ENCODE measurements at regions not wholly inside any gene's neighbourhood (a gene's known extent, or its start where the extent isn't known, plus 50 kb on each side); places are given as distances from the start of the nearest gene placed in this dataset.

DNA sequence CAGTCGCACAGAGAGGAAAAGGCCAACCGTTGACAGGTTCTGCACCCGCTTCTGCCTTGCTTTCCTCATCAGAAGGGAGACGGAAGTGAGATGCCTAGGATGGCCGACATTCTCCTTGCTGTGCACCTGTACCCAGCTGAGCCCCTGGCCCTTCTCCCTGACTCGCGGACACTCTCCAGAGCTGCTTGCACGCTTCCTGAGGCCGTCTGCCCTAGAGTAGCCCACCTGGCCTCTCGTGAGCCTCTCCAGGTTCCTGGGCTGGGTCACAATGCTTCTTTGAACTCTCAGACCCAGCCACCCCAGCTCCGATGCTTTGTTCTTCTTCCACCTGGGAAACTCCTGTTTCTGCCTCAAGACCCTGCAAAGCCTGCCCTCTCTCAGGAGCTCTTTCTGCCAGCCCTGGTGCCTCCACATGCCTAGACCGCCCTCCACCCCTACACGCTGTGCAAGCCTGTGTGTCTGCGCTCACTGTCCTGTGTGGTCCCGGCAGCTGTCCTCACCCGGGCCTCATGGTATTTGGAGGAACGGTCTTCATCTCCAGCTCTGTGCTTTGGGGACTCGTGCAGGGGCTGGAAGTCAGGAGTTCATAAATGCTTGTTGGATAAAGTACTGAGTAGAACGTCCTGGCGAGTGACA is 345.4 kb upstream of the SALL3 start:
- Histone ChIP-seq H3K9me3 (ENCODE audit: control insufficient read depth in 2 of 2, insufficient read depth in 1 of 2, low read length in 1 of 2) (peaks cover 1 to 33% of the 10 kb centered on the region in 2 donors), H3K27ac (ENCODE audit: low read depth in 1 of 2, low read length in 1 of 2) (no peak overlapping the region), H3K27me3 (ENCODE audit: control insufficient read depth in 2 of 2, insufficient read depth in 1 of 2, low read length in 1 of 2) (no peaks in the 10 kb centered on the region), H3K36me3 (ENCODE audit: control insufficient read depth in 2 of 2, insufficient read depth in 2 of 2, low read length in 1 of 2) (no peaks in the 10 kb centered on the region), H3K4me1 (ENCODE audit: control insufficient read depth in 2 of 2, insufficient read depth in 2 of 2, low read length in 2 of 2) (no peaks in the 10 kb centered on the region), H3K4me3 (ENCODE audit: low read length in 2 of 2) (no peak overlapping the region)
- no peak for DNase-seq (ENCODE audit: low read depth in 6 of 9, low spot score in 9 of 9)
- WGBS, result 88% methylated on average over 20 of the region's 20 CpGs

DNA sequence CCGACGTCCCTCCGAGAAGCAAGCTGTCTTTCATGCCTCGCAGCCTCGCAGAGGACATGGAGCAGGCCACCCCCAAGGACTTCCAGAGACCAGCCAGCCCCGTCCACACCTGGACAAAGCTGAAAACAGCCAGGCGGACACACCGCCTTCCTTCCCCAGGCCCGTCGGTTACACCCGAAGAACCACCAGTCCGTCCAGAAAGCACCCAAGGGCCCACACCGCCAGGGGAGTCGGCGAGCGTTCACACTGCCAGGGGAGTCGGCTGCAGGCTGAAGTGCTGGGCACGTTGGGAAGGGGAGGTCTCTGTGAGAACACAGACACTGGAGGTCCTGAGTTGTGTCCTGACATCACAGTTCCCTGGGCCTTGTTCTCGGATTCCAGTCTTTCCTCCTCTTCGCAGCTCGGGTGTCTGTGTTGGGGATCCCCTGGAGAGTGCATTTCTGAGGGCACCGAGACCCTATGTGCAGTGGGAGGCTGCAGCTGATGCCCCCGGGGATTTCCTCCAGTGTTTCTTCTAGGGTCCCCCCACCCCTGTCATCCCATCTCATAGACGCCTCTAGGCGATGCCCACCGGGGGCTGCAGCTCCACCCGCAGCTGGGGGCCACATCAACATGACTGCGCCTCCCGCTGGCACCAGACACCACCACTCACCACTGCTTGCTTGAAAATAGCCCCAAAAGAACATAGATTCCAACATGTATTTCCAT is 344.4 kb upstream of the SALL3 start:
- H3K9me3 ChIP-seq (ENCODE audit: control insufficient read depth in 2 of 2, insufficient read depth in 1 of 2, low read length in 1 of 2), result peaks cover 3 to 33% of the 10 kb centered on the region in 2 donors
- H3K36me3 ChIP-seq (ENCODE audit: control insufficient read depth in 2 of 2, insufficient read depth in 2 of 2, low read length in 1 of 2), result no peaks in the 10 kb centered on the region
- no peak overlapping the region for H3K27ac ChIP-seq (ENCODE audit: low read depth in 1 of 2, low read length in 1 of 2)
- H3K27me3 ChIP-seq (ENCODE audit: control insufficient read depth in 2 of 2, insufficient read depth in 1 of 2, low read length in 1 of 2), result no peaks in the 10 kb centered on the region
- 95% methylated on average over 29 of the region's 29 CpGs for WGBS
- DNase-seq (ENCODE audit: low read depth in 6 of 9, low spot score in 9 of 9), result no peak
- no peaks in the 10 kb centered on the region for H3K4me1 ChIP-seq (ENCODE audit: control insufficient read depth in 2 of 2, insufficient read depth in 2 of 2, low read length in 2 of 2)
- H3K4me3 ChIP-seq (ENCODE audit: low read length in 2 of 2), result no peak overlapping the region

- no peak for DNase-seq (ENCODE audit: low read depth in 6 of 9, low spot score in 9 of 9)
- Histone ChIP-seq H3K9me3 (ENCODE audit: control insufficient read depth in 2 of 2, insufficient read depth in 1 of 2, low read length in 1 of 2) (peaks cover 3 to 33% of the 10 kb centered on the region in 2 donors), H3K36me3 (ENCODE audit: control insufficient read depth in 2 of 2, insufficient read depth in 2 of 2, low read length in 1 of 2) (no peaks in the 10 kb centered on the region), H3K4me1 (ENCODE audit: control insufficient read depth in 2 of 2, insufficient read depth in 2 of 2, low read length in 2 of 2) (no peaks in the 10 kb centered on the region), H3K27me3 (ENCODE audit: control insufficient read depth in 2 of 2, insufficient read depth in 1 of 2, low read length in 1 of 2) (no peaks in the 10 kb centered on the region), H3K4me3 (ENCODE audit: low read length in 2 of 2) (no peak overlapping the region), H3K27ac (ENCODE audit: low read depth in 1 of 2, low read length in 1 of 2) (no peak overlapping the region)
- WGBS, result 96% methylated on average over 2 of the region's 2 CpGs
Measured at GRCh38 chr18:78636260-78636659, 343.4 kb upstream of the SALL3 start.

- 96% methylated on average over 70 of the region's 70 CpGs for WGBS
- no peak overlapping the region for H3K27ac ChIP-seq (ENCODE audit: low read depth in 1 of 2, low read length in 1 of 2)
- peaks cover 0 to 2% of the 10 kb centered on the region in 2 donors for H3K4me1 ChIP-seq (ENCODE audit: control insufficient read depth in 2 of 2, insufficient read depth in 2 of 2, low read length in 2 of 2)
- H3K9me3 ChIP-seq (ENCODE audit: control insufficient read depth in 2 of 2, insufficient read depth in 1 of 2, low read length in 1 of 2), result peaks cover 3 to 33% of the 10 kb centered on the region in 2 donors
- no peak for DNase-seq (ENCODE audit: low read depth in 6 of 9, low spot score in 9 of 9)
- H3K4me3 ChIP-seq (ENCODE audit: low read length in 2 of 2), result no peak overlapping the region
- H3K27me3 ChIP-seq (ENCODE audit: control insufficient read depth in 2 of 2, insufficient read depth in 1 of 2, low read length in 1 of 2), result no peaks in the 10 kb centered on the region
- no peaks in the 10 kb centered on the region for H3K36me3 ChIP-seq (ENCODE audit: control insufficient read depth in 2 of 2, insufficient read depth in 2 of 2, low read length in 1 of 2)
Measured at GRCh38 chr18:78637442-78638402, 341.9 kb upstream of the SALL3 start.

DNA sequence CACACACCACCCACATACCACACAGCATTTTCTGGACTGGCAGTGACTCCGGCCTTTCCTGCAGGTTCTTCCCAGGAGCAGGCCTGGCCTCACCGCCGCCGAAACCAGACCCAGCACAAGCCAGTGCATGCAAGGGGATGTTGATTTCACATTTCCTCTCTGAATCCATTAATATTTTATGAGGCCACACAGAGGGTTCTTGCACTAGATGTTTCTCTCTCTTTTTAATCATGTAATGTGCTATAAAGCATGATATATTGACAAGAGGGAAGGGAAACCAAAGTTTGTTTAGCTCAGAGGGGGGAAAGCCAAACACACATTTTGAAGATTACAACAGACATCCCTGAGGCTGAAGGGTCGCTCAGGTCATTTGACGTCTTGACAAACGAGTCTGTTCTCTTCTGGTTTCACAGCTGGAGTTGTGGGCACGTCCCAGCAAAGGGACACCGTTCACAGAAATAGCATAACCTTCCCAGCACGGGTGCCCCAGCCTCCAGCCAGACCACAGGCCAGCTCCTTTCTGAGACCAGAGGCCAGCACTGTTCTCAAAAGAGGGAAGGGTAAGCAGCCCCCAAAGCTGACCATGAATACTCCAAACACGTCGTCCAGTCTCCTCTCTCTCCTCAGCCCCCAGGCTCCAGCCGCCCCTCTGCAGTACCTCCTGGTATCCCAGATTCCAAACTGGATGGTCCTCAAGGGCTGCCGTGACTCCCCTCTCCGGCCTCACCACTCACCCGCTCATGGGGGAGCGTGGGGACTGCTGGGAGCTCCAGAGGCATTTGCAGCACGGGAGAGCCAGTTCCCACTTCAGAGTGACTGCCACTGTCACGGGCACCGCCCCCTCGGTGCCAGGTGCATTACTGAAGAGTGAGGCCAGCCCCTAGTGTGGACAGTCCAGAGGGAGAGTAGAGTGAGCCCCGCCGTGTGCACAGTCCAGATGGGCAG is 340.3 kb upstream of the SALL3 start:
- H3K4me3 ChIP-seq (ENCODE audit: low read length in 2 of 2), result no peak overlapping the region
- no peak for DNase-seq (ENCODE audit: low read depth in 6 of 9, low spot score in 9 of 9)
- no peak overlapping the region for H3K27ac ChIP-seq (ENCODE audit: low read depth in 1 of 2, low read length in 1 of 2)
- H3K36me3 ChIP-seq (ENCODE audit: control insufficient read depth in 2 of 2, insufficient read depth in 2 of 2, low read length in 1 of 2), result no peaks in the 10 kb centered on the region
- peaks cover 0 to 2% of the 10 kb centered on the region in 2 donors for H3K4me1 ChIP-seq (ENCODE audit: control insufficient read depth in 2 of 2, insufficient read depth in 2 of 2, low read length in 2 of 2)
- H3K27me3 ChIP-seq (ENCODE audit: control insufficient read depth in 2 of 2, insufficient read depth in 1 of 2, low read length in 1 of 2), result no peaks in the 10 kb centered on the region
- WGBS, result 94% methylated on average over 23 of the region's 23 CpGs
- H3K9me3 ChIP-seq (ENCODE audit: control insufficient read depth in 2 of 2, insufficient read depth in 1 of 2, low read length in 1 of 2), result peaks cover 3 to 29% of the 10 kb centered on the region in 2 donors

DNA sequence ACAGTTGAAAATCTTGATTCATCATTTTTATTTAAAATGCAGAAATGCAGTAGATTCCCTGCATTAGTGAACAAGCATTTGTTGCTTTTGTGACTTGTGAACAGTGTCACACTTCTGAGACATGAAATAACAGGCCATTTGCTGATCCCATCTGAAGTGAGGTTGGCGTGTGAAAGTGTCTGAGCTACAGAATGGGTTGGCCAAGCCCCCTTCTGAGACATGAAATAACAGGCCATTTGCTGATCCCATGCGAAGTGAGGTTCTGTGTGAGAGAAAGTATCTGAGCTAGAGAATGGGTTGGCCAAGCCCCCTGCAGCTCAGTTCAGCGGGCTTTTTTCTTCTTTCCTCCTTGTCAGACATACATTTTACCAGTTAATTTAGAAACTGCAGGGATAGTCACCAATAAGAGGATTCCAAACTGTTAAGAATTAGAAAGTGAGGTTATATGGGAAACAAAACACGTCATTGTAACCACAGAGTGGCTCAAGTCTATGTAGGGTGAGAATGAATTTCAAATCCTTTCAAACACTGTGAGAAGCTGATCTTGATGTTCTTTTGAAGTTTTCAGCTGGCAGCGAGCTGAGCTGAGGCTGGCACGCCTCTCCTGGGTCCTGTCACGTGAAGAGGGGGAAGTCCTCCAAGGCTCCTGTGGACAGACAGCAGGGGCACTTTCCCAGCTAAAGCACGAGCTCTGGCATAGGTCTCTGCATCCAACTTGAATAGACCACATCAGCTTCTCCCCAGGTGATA is 339.2 kb upstream of the SALL3 start:
- no peak overlapping the region for H3K4me3 ChIP-seq (ENCODE audit: low read length in 2 of 2)
- DNase-seq (ENCODE audit: low read depth in 6 of 9, low spot score in 9 of 9), result no peak

GRCh38 chr18:78641689-78642231 is 337.9 kb upstream of the SALL3 start:
- H3K27ac ChIP-seq (ENCODE audit: low read depth in 1 of 2, low read length in 1 of 2), result no peak overlapping the region
- no peaks in the 10 kb centered on the region for H3K36me3 ChIP-seq (ENCODE audit: control insufficient read depth in 2 of 2, insufficient read depth in 2 of 2, low read length in 1 of 2)
- no peaks in the 10 kb centered on the region for H3K27me3 ChIP-seq (ENCODE audit: control insufficient read depth in 2 of 2, insufficient read depth in 1 of 2, low read length in 1 of 2)
- WGBS, result 39% methylated on average over 3 of the region's 3 CpGs
- H3K9me3 ChIP-seq (ENCODE audit: control insufficient read depth in 2 of 2, insufficient read depth in 1 of 2, low read length in 1 of 2), result peaks cover 2 to 28% of the 10 kb centered on the region in 2 donors
- peaks cover 0 to 2% of the 10 kb centered on the region in 2 donors for H3K4me1 ChIP-seq (ENCODE audit: control insufficient read depth in 2 of 2, insufficient read depth in 2 of 2, low read length in 2 of 2)
- DNase-seq (ENCODE audit: low read depth in 6 of 9, low spot score in 9 of 9), result no peak
- no peak overlapping the region for H3K4me3 ChIP-seq (ENCODE audit: low read length in 2 of 2)

More for the DNA sequence above, 339.2 kb upstream of the SALL3 start:
- H3K36me3 ChIP-seq (ENCODE audit: control insufficient read depth in 2 of 2, insufficient read depth in 2 of 2, low read length in 1 of 2), result no peaks in the 10 kb centered on the region
- H3K9me3 ChIP-seq (ENCODE audit: control insufficient read depth in 2 of 2, insufficient read depth in 1 of 2, low read length in 1 of 2), result peaks cover 3 to 30% of the 10 kb centered on the region in 2 donors
- WGBS, result 85% methylated on average over 8 of the region's 8 CpGs
- H3K27me3 ChIP-seq (ENCODE audit: control insufficient read depth in 2 of 2, insufficient read depth in 1 of 2, low read length in 1 of 2), result no peaks in the 10 kb centered on the region
- peaks cover 0 to 2% of the 10 kb centered on the region in 2 donors for H3K4me1 ChIP-seq (ENCODE audit: control insufficient read depth in 2 of 2, insufficient read depth in 2 of 2, low read length in 2 of 2)
- no peak overlapping the region for H3K27ac ChIP-seq (ENCODE audit: low read depth in 1 of 2, low read length in 1 of 2)

Measured in thymus (tissue), 11 donors.